MM.1S (cell line): ENCODE measurements at regions not wholly inside any gene's neighbourhood (a gene's known extent, or its start where the extent isn't known, plus 50 kb on each side); places are given as distances from the start of the nearest gene placed in this dataset.

Source experiments
- DNase-seq: peaks from one replicate; pipeline ENCODE4 v3.0.0-alpha.2; 2015
- H2AFZ ChIP-seq: fragments of 300-600 bp; sonication (generic); 2 replicates; pipeline ENCODE4 v1.6.0; 2016; ENCODE audit warnings: antibody characterized with exemption, low read length
- H3F3A ChIP-seq: fragments of 300-600 bp; sonication (generic); 2 replicates; pipeline ENCODE4 v1.6.1; 2016; ENCODE audit warnings: mild to moderate bottlenecking, antibody characterized with exemption, low read length, moderate library complexity, mixed read lengths; ENCODE audit not compliant: insufficient read depth
- H3K27ac ChIP-seq: fragments of 300-600 bp; sonication (generic); 2 replicates; pipeline ENCODE4 v1.5.1; 2016; ENCODE audit warnings: mild to moderate bottlenecking, low read length
- H3K27me3 ChIP-seq: fragments of 300-600 bp; sonication (generic); replicated peaks from 2 replicates; pipeline ENCODE4 v1.6.0; 2016; ENCODE audit warnings: low read length; ENCODE audit not compliant: insufficient read depth
- H3K36me3 ChIP-seq: fragments of 300-600 bp; sonication (generic); replicated peaks from 2 replicates; pipeline ENCODE4 v1.6.1; 2016; ENCODE audit warnings: mild to moderate bottlenecking, low read length, mixed read lengths; ENCODE audit not compliant: insufficient read depth
- H3K4me1 ChIP-seq: fragments of 300-600 bp; sonication (generic); 2 replicates; pipeline ENCODE4 v1.6.1; 2016; ENCODE audit warnings: low read length, mixed read lengths
- H3K4me2 ChIP-seq: fragments of 300-600 bp; sonication (generic); 2 replicates; pipeline ENCODE4 v1.6.0; 2016; ENCODE audit warnings: low read depth, low read length
- H3K4me3 ChIP-seq: fragments of 300-600 bp; sonication (generic); 2 replicates; pipeline ENCODE4 v1.5.1; 2016; ENCODE audit warnings: low read length, mixed read lengths
- H3K79me2 ChIP-seq: fragments of 300-600 bp; sonication (generic); 2 replicates; pipeline ENCODE4 v1.6.1; 2016; ENCODE audit warnings: mixed run types, low read length, mixed read lengths
- H3K9ac ChIP-seq: fragments of 300-600 bp; sonication (generic); 2 replicates; pipeline ENCODE4 v1.6.1; 2016; ENCODE audit warnings: low read length, mixed read lengths
- H3K9me2 ChIP-seq: fragments of 300-600 bp; sonication (generic); replicated peaks from 2 replicates; pipeline ENCODE4 v1.6.1; 2016; ENCODE audit warnings: mild to moderate bottlenecking, low read length, mixed read lengths; ENCODE audit not compliant: insufficient read depth
- H3K9me3 ChIP-seq: fragments of 300-600 bp; sonication (generic); replicated peaks from 2 replicates; pipeline ENCODE4 v1.6.1; 2016; ENCODE audit warnings: mild to moderate bottlenecking, low read length, mixed read lengths; ENCODE audit not compliant: insufficient read depth
- H4K20me1 ChIP-seq: fragments of 300-600 bp; sonication (generic); 2 replicates; pipeline ENCODE4 v1.6.1; 2016; ENCODE audit warnings: mild to moderate bottlenecking, low read length, moderate library complexity, mixed read lengths; ENCODE audit not compliant: insufficient read depth
- CTCF ChIP-seq: fragments of 300-600 bp; sonication (generic); IDR thresholded peaks from 2 replicates; pipeline ENCODE4 v1.5.1; 2016; ENCODE audit warnings: antibody characterized with exemption, low read length, mixed read lengths
- EZH2 ChIP-seq: fragments of 300-600 bp; sonication (generic); optimal IDR thresholded peaks from 2 replicates; pipeline ENCODE3; 2017; ENCODE audit warnings: low read depth, mild to moderate bottlenecking, antibody characterized with exemption, low read length, mixed read lengths
- EZH2phosphoT487 ChIP-seq: fragments of 300-600 bp; sonication (generic); IDR thresholded peaks from 2 replicates; pipeline ENCODE4 v1.6.1; 2018; ENCODE audit warnings: antibody characterized with exemption, low read length

- Histone ChIP-seq H3K4me2 (no peak overlapping the region), H2AFZ (no peak overlapping the region), H3K9me2 (no peaks in the 10 kb centered on the region), H3K9me3 (no peaks in the 10 kb centered on the region), H3F3A (no peaks in the 10 kb centered on the region), H3K27me3 (peaks cover 96% of the 10 kb centered on the region), H3K9ac (no peak overlapping the region), H4K20me1 (no peaks in the 10 kb centered on the region), H3K79me2 (no peaks in the 10 kb centered on the region), H3K4me3 (no peak overlapping the region), H3K27ac (no peak overlapping the region), H3K36me3 (no peaks in the 10 kb centered on the region), H3K4me1 (no peaks in the 10 kb centered on the region)
- no peak for DNase-seq
- no peak for TF ChIP-seq EZH2
- no peak for TF ChIP-seq EZH2phosphoT487
- TF ChIP-seq CTCF = no peak
Observed at GRCh38 chr20:57838670-57839151, 128.9 kb upstream of the PMEPA1 start.

GRCh38 chr20:57837208-57838035 lies 127.6 kb upstream of the PMEPA1 start:
- Histone ChIP-seq H3K27me3 (peaks cover 93% of the 10 kb centered on the region), H3K4me1 (no peaks in the 10 kb centered on the region), H3K9me2 (no peaks in the 10 kb centered on the region), H3K36me3 (no peaks in the 10 kb centered on the region), H4K20me1 (no peaks in the 10 kb centered on the region), H3K27ac (no peak overlapping the region), H3K79me2 (no peaks in the 10 kb centered on the region), H2AFZ (no peak overlapping the region), H3F3A (no peaks in the 10 kb centered on the region), H3K4me3 (no peak overlapping the region), H3K4me2 (no peak overlapping the region), H3K9ac (no peak overlapping the region), H3K9me3 (no peaks in the 10 kb centered on the region)
- DNase-seq = no peak
- TF ChIP-seq CTCF (no peak), EZH2phosphoT487 (no peak), EZH2 (no peak)

- Histone ChIP-seq H3K79me2 (no peaks in the 10 kb centered on the region), H3F3A (no peaks in the 10 kb centered on the region)
- no peak for DNase-seq
Observed at GRCh38 chr20:57835588-57836455, 126.0 kb upstream of the PMEPA1 start.

More at GRCh38 chr20:57835588-57836455, 126.0 kb upstream of the PMEPA1 start:
- H3K9me2 ChIP-seq = no peaks in the 10 kb centered on the region
- no peaks in the 10 kb centered on the region for H4K20me1 ChIP-seq
- H3K9me3 ChIP-seq = no peaks in the 10 kb centered on the region
- H3K4me3 ChIP-seq = no peak overlapping the region
- H3K9ac ChIP-seq = no peak overlapping the region
- TF ChIP-seq EZH2phosphoT487 = no peak
- TF ChIP-seq CTCF = no peak
- TF ChIP-seq EZH2 = no peak
- no peak overlapping the region for H3K4me2 ChIP-seq
- H2AFZ ChIP-seq = no peak overlapping the region
- H3K4me1 ChIP-seq = no peaks in the 10 kb centered on the region
- peaks cover 97% of the 10 kb centered on the region for H3K27me3 ChIP-seq
- no peak overlapping the region for H3K27ac ChIP-seq
- H3K36me3 ChIP-seq = no peaks in the 10 kb centered on the region
